ENCODE measurements at regions not wholly inside any gene's neighbourhood (a gene's known extent, or its start where the extent isn't known, plus 50 kb on each side); places are given as distances from the start of the nearest gene placed in this dataset.

DNA sequence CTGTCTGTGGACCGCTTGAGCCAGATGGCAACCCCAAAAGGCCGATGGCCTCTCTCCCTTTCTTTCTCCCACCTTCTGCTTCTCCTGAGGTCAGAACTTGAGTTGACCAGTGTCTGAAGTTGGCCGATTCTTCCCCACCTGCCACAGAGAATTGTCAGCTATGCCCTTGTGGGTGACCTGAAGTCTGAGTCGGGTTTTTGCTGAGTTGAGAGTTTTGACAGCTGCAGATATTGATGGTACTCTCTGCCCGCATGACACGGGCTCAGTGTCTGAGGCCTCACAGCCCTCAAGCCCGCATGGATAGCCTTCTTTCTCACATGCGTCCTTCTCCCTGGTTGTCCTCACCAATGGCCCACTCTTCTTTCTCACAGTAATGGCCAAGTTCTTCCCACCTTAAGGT is 111.0 kb downstream of the EFNB1 start:
- 69% methylated on average over 4 of the region's 8 CpGs for WGBS (ENCODE audit: insufficient coverage, low coverage, low lambda C conversion rate, missing lambda C conversion rate)
- Histone ChIP-seq H3K36me3 (no peaks in the 10 kb centered on the region), H3K4me1 (no peaks in the 10 kb centered on the region), H3K4me3 (no peak overlapping the region), H3K27me3 (no peaks in the 10 kb centered on the region), H3K9me3 (no peaks in the 10 kb centered on the region), H3K27ac (no peak overlapping the region)
- TF ChIP-seq POLR2A (IDR thresholded peaks at IDR 0.05): no peak
- TF ChIP-seq, protein P1, sequence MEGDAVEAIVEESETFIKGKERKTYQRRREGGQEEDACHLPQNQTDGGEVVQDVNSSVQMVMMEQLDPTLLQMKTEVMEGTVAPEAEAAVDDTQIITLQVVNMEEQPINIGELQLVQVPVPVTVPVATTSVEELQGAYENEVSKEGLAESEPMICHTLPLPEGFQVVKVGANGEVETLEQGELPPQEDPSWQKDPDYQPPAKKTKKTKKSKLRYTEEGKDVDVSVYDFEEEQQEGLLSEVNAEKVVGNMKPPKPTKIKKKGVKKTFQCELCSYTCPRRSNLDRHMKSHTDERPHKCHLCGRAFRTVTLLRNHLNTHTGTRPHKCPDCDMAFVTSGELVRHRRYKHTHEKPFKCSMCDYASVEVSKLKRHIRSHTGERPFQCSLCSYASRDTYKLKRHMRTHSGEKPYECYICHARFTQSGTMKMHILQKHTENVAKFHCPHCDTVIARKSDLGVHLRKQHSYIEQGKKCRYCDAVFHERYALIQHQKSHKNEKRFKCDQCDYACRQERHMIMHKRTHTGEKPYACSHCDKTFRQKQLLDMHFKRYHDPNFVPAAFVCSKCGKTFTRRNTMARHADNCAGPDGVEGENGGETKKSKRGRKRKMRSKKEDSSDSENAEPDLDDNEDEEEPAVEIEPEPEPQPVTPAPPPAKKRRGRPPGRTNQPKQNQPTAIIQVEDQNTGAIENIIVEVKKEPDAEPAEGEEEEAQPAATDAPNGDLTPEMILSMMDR (IDR thresholded peaks at IDR 0.05): no peak
- intact Hi-C loops (cut with DNase I): no loop called here
- no peak for DNase-seq
- ATAC-seq: no peak

DNA sequence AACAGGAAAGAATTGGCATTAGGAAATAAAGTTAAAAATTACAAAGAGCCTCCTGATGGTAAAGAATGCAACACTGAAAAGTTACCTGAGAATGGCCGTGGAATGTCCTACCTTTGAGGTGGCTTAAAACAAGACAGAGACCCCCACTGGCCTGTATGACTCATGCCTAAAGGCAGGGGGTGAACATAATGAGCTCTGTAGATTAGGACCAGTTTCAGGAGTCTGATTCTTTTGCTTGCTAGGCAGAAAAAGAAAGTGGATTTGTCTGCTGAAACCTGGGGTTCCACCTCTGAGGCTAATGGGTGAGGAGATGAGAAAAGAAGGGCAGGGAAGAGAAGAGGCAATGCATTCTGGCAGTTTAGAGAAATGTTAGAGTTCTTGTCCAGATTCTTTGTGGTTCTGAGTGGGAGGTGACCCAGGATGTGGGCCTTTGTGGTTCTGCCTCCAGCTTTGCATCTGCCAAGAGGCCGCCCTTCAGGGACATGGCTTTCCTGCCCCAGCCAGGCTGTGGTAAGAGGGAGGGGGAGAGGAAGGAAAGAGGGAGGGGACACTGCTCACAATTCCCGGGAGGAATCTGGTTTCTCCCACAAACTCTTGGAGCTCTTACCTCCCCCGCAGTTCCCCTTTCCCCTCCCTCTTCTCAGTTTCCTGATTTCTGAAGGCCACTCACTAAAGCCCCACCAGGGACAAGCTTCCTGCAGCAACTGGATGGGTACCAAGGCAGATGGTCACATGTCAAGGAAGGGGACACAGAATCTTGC is 109.6 kb downstream of the EFNB1 start:
- H3K4me3 ChIP-seq: no peak overlapping the region
- no peaks in the 10 kb centered on the region for H3K27me3 ChIP-seq
- DNase-seq: no peak
- H3K27ac ChIP-seq: no peak overlapping the region
- TF ChIP-seq, protein P1 (IDR thresholded peaks at IDR 0.05): no peak
- H3K9me3 ChIP-seq: no peaks in the 10 kb centered on the region
- peak; percentile 9 to 46 (median 29) for ATAC-seq
- H3K4me1 ChIP-seq: no peaks in the 10 kb centered on the region
- intact Hi-C loops (cut with DNase I): no loop called here
- no peaks in the 10 kb centered on the region for H3K36me3 ChIP-seq
- WGBS (ENCODE audit: insufficient coverage, low coverage, low lambda C conversion rate, missing lambda C conversion rate): 40% methylated on average over 3 of the region's 4 CpGs

DNA sequence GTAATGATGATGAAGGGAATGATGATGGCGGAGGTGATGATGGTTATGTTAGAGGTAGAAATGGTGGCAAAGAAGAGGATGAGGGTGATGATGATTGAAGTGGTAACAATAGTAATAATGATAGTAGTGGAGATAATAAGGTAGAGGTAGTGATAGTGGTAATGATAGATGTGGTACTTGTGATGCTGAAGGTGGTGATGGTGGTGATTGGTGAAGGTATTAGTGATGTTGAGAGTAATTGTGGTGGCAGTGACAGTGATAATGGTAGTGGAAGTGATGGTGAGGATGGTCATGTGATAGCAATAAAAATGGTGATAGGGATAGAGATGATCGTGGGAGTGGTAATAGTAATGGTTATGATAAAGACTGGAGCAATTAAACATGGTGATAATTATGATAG is 108.8 kb downstream of the EFNB1 start:
- TF ChIP-seq, protein P1 (IDR thresholded peaks at IDR 0.05): no peak
- no peak for TF ChIP-seq POLR2A (IDR thresholded peaks at IDR 0.05)
- intact Hi-C loops (cut with DNase I): no loop called here
- Histone ChIP-seq H3K9me3 (no peaks in the 10 kb centered on the region), H3K27ac (no peak overlapping the region), H3K4me1 (no peaks in the 10 kb centered on the region), H3K36me3 (no peaks in the 10 kb centered on the region), H3K4me3 (no peak overlapping the region), H3K27me3 (no peaks in the 10 kb centered on the region)
- no peak for ATAC-seq
- no peak for DNase-seq
- WGBS (ENCODE audit: insufficient coverage, low coverage, low lambda C conversion rate, missing lambda C conversion rate): 64% methylated on average over 2 of the region's 2 CpGs

DNA sequence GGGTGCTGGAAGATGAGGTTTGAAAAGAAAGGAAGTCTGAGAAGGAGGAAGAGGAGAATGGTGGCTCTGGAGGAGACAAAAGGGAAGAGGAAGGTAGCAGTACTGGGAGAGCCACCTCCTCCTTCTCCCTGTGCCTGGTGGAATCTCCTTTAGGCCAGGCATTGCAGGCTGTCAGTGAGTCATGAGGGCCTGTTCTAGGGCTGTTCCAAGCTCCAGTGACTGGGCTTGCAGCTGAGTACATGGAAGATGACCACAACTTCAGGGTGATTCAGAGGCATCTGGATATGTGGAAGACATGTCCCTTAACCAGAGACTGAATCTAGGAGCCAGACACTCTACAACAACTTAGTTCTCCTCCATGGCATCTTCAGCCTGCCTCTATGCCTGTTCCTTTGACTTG is 107.8 kb downstream of the EFNB1 start:
- intact Hi-C loops (cut with DNase I): no loop called here
- TF ChIP-seq, protein P1 (IDR thresholded peaks at IDR 0.05): no peak
- TF ChIP-seq POLR2A (IDR thresholded peaks at IDR 0.05): no peak
- no peak overlapping the region for H3K27ac ChIP-seq
- H3K9me3 ChIP-seq: no peaks in the 10 kb centered on the region
- no peaks in the 10 kb centered on the region for H3K36me3 ChIP-seq
- no peaks in the 10 kb centered on the region for H3K27me3 ChIP-seq
- no peaks in the 10 kb centered on the region for H3K4me1 ChIP-seq
- H3K4me3 ChIP-seq: no peak overlapping the region
- ATAC-seq (peak in 1 of 4 donors; percentile 24), DNase-seq (no peak)

DNA sequence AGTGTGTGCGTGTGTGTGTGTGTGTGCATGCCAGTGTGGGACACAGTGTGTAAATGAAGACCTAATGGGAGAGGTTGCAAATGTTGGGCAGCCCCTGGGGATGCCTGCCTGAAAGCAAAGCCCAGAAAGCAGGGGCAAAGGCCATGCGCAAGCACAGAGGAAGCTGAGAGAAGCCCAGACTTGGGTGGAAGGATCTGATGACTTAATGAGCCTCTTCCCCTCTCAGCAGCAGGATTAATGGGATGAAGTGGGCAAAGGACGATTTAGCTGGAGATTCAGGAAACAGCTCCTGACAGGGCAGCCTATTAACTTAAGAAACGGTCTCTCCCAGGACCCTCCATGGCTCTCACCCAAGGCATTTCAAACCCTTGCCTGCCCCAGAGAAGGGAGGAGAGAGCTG is 107.3 kb downstream of the EFNB1 start:
- TF ChIP-seq, protein P1 (IDR thresholded peaks at IDR 0.05): no peak
- no peak for TF ChIP-seq POLR2A (IDR thresholded peaks at IDR 0.05)
- Histone ChIP-seq H3K36me3 (no peaks in the 10 kb centered on the region), H3K27me3 (no peaks in the 10 kb centered on the region), H3K9me3 (no peaks in the 10 kb centered on the region), H3K4me3 (no peak overlapping the region), H3K4me1 (no peaks in the 10 kb centered on the region), H3K27ac (no peak overlapping the region)
- 41% methylated on average over 4 of the region's 4 CpGs for WGBS (ENCODE audit: insufficient coverage, low coverage, low lambda C conversion rate, missing lambda C conversion rate)
- DNase-seq: no peak
- intact Hi-C loops (cut with DNase I): no loop called here
- no peak for ATAC-seq
